Neural cell (in vitro differentiated cells): ENCODE measurements at regions not wholly inside any gene's neighbourhood (a gene's known extent, or its start where the extent isn't known, plus 50 kb on each side); places are given as distances from the start of the nearest gene placed in this dataset.

Experiments used
- H2AFZ ChIP-seq: fragments of 200-600, 300-800 bp; sonication (generic), shearing (Covaris generic); 2 replicates; pipeline ENCODE4 v1.6.0; 2014; ENCODE audit warnings: low read depth, mild to moderate bottlenecking, antibody characterized with exemption, low read length, moderate library complexity
- H3F3A ChIP-seq: fragments of 200-600 bp; shearing (Covaris generic); 2 replicates; pipeline ENCODE4 v1.6.1; 2016; ENCODE audit warnings: mild to moderate bottlenecking, moderate library complexity, mixed read lengths, antibody characterized with exemption, low read length; ENCODE audit not compliant: insufficient read depth, poor library complexity, severe bottlenecking
- H3K27ac ChIP-seq: fragments of 200-600, 300-800 bp; sonication (generic), shearing (Covaris generic); 2 replicates; pipeline ENCODE4 v1.5.1; 2014; ENCODE audit warnings: mild to moderate bottlenecking, low read length, moderate library complexity
- H3K27me3 ChIP-seq: fragments of 300-800, 200-600 bp; sonication (generic), shearing (Covaris generic); 2 replicates; pipeline ENCODE4 v1.6.0; 2014; ENCODE audit warnings: mild to moderate bottlenecking, low read depth, low read length, moderate library complexity; ENCODE audit not compliant: insufficient read depth
- H3K36me3 ChIP-seq: fragments of 300-800, 200-600 bp; sonication (generic), shearing (Covaris generic); 2 replicates; pipeline ENCODE4 v1.5.1; 2014; ENCODE audit warnings: mild to moderate bottlenecking, antibody characterized with exemption, low read length, moderate library complexity; ENCODE audit not compliant: insufficient read depth
- H3K4me2 ChIP-seq: fragments of 300-800, 200-600 bp; sonication (generic), shearing (Covaris generic); 2 replicates; pipeline ENCODE4 v1.6.0; 2014; ENCODE audit warnings: mild to moderate bottlenecking, low read length
- H3K4me3 ChIP-seq: fragments of 300-800, 200-600 bp; sonication (generic), shearing (Covaris generic); 2 replicates; pipeline ENCODE4 v1.5.1; 2014; ENCODE audit warnings: mild to moderate bottlenecking, low read length, moderate library complexity
- H3K79me2 ChIP-seq: fragments of 200-600 bp; shearing (Covaris generic); replicated peaks from 2 replicates; pipeline ENCODE4 v1.6.0; 2014; ENCODE audit warnings: mild to moderate bottlenecking, low read length, moderate library complexity; ENCODE audit not compliant: insufficient read depth
- H3K9ac ChIP-seq: fragments of 300-800, 200-600 bp; sonication (generic), shearing (Covaris generic); 2 replicates; pipeline ENCODE4 v1.6.1; 2016; ENCODE audit warnings: mild to moderate bottlenecking, low read length, mixed read lengths
- H3K9me2 ChIP-seq: fragments of 200-600 bp; shearing (Covaris generic); 2 replicates; pipeline ENCODE4 v1.6.1; 2016; ENCODE audit warnings: mild to moderate bottlenecking, low read length, mixed read lengths; ENCODE audit not compliant: insufficient read depth
- H3K9me3 ChIP-seq: fragments of 200-600, 300-800 bp; sonication (generic), shearing (Covaris generic); 2 replicates; pipeline ENCODE4 v1.6.1; 2016; ENCODE audit warnings: mild to moderate bottlenecking, mixed run types, low read length, moderate library complexity, mixed read lengths
- H4K20me1 ChIP-seq: fragments of 200-600 bp; shearing (Covaris generic); 2 replicates; pipeline ENCODE4 v1.6.1; 2016; ENCODE audit warnings: mild to moderate bottlenecking, mixed run types; ENCODE audit not compliant: insufficient read depth
- CTCF ChIP-seq: fragments of 450-650 bp; IDR thresholded peaks from 2 replicates; pipeline ENCODE4 v1.5.1; 2014; ENCODE audit warnings: antibody characterized with exemption, mild to moderate bottlenecking, moderate library complexity; ENCODE audit not compliant: poor library complexity, severe bottlenecking
- EP300 ChIP-seq: fragments of 450-650 bp; conservative IDR thresholded peaks from 2 replicates; pipeline ENCODE4 v1.6.1; 2014; ENCODE audit warnings: antibody characterized with exemption, mild to moderate bottlenecking, moderate library complexity; ENCODE audit not compliant: poor library complexity, severe bottlenecking
- EZH2 ChIP-seq: fragments of 200-600, 300-800 bp; shearing (Covaris generic), sonication (generic); IDR thresholded peaks from 2 replicates; pipeline ENCODE4 v1.6.1; 2014; ENCODE audit warnings: antibody characterized with exemption, low read length, borderline replicate concordance, mild to moderate bottlenecking; ENCODE audit not compliant: insufficient read depth, poor library complexity, severe bottlenecking
- MXI1 ChIP-seq: fragments of 450-650 bp; conservative IDR thresholded peaks from 2 replicates; pipeline ENCODE4 v1.6.1; 2014; ENCODE audit warnings: antibody characterized with exemption, mild to moderate bottlenecking; ENCODE audit not compliant: poor library complexity, severe bottlenecking
- POLR2AphosphoS5 ChIP-seq: IDR thresholded peaks from 2 replicates; pipeline ENCODE4 v1.6.1; 2012
- RAD21 ChIP-seq: fragments of 450-650 bp; conservative IDR thresholded peaks from 2 replicates; pipeline ENCODE4 v1.6.1; 2014; ENCODE audit warnings: antibody characterized with exemption, mild to moderate bottlenecking, moderate library complexity
- REST ChIP-seq: IDR thresholded peaks from 2 replicates; pipeline ENCODE4 v1.6.1; 2012; ENCODE audit warnings: borderline replicate concordance
- SMC3 ChIP-seq: fragments of 450-650 bp; conservative IDR thresholded peaks from 2 replicates; pipeline ENCODE4 v1.6.1; 2014; ENCODE audit warnings: antibody characterized with exemption, mild to moderate bottlenecking, moderate library complexity; ENCODE audit not compliant: poor library complexity
- TAF1 ChIP-seq: IDR thresholded peaks from 2 replicates; pipeline ENCODE4 v1.6.1; 2012; ENCODE audit warnings: low read depth

GRCh38 chr15:96470681-96471310 is 140.3 kb downstream of the NR2F2 start:
- Histone ChIP-seq H3F3A (no peaks in the 10 kb centered on the region), H3K9me2 (no peaks in the 10 kb centered on the region), H3K4me2 (no peak overlapping the region), H4K20me1 (no peaks in the 10 kb centered on the region), H2AFZ (no peak overlapping the region), H3K27ac (no peak overlapping the region), H3K27me3 (no peaks in the 10 kb centered on the region), H3K79me2 (no peaks in the 10 kb centered on the region), H3K4me3 (no peak overlapping the region), H3K36me3 (no peaks in the 10 kb centered on the region), H3K9ac (no peak overlapping the region), H3K9me3 (no peaks in the 10 kb centered on the region)
- TF ChIP-seq EP300 (peak; percentile 78), SMC3 (no peak), POLR2AphosphoS5 (peak; percentile 79), REST (no peak), CTCF (no peak)

- H3K4me3 ChIP-seq, result no peak overlapping the region
- no peak overlapping the region for H3K9ac ChIP-seq
- H2AFZ ChIP-seq, result no peak overlapping the region
- no peaks in the 10 kb centered on the region for H4K20me1 ChIP-seq
- no peaks in the 10 kb centered on the region for H3K9me2 ChIP-seq
- no peaks in the 10 kb centered on the region for H3K79me2 ChIP-seq
- H3K27me3 ChIP-seq, result no peaks in the 10 kb centered on the region
- no peaks in the 10 kb centered on the region for H3K9me3 ChIP-seq
- TF ChIP-seq MXI1 (no peak), CTCF (no peak), RAD21 (no peak), EZH2 (no peak), SMC3 (no peak), REST (no peak), TAF1 (no peak), EP300 (no peak), POLR2AphosphoS5 (no peak)
- no peaks in the 10 kb centered on the region for H3K36me3 ChIP-seq
- H3F3A ChIP-seq, result no peaks in the 10 kb centered on the region
- H3K27ac ChIP-seq, result no peak overlapping the region
- H3K4me2 ChIP-seq, result no peak overlapping the region
Measured at GRCh38 chr15:96472681-96473080, 142.2 kb downstream of the NR2F2 start.
